ENCODE measurements at regions not wholly inside any gene's neighbourhood (a gene's known extent, or its start where the extent isn't known, plus 50 kb on each side); places are given as distances from the start of the nearest gene placed in this dataset.

DNA sequence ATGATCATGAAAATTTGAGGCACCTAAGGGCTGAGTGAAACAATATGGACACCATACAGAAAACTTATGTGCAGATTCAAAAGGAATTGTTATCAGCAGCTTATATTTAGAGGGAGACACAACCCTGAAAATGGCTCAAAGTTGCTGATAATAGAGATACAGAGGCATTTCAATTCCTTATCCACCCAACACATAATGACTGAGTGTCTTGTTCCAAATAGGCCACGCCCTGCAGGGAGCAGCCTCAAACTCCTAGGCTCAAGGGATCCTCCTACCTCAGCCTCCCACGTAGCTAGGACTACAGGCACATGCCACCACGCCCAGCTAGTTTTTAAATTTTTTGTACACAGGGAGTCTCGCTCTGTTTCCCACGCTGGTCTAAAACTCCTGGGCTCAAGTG lies 79.0 kb downstream of the LBH start:
- DNase-seq, result no peak

- DNase-seq, result no peak
Measured at GRCh38 chr2:30310955-30311354, 79.6 kb downstream of the LBH start.

DNA sequence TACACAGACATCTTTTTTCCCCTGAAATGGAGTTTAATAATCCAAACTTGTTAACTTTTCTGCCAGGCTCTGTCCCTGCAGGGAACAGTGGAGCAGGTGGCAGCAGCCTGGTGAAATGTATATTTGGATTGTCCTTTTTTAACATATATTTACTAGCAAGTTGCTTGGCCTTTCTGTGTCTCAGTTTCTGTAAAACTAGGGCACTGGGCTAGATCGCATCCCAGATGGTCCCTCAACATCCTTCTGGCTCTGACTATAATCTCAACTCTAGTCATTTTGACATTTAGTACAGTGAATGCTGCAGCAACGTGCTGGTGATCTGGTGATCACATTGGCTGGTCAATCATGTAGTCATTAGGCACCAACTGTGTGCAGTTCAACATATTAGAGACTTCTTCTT lies 80.4 kb downstream of the LBH start:
- DNase-seq, result no peak

DNA sequence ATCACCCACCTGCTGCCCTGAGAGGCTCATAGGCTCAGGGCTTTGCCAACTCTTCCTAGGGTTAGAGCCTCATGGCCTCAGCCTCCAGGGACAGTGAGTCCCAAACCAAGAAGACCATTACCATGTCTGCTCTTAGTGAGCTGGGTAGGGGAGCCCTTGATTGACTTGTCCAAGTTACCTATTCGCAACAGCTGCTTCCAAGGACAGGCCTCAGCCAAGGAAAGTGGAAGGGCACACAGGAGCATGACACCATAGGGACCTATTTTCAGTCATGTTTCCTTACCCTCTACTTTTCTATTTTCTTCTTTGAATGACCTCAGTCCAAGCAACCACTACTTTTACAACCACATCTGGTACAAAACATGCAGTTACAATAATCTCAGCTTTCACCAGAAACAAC lies 81.6 kb downstream of the LBH start:
- no peak for DNase-seq

DNA sequence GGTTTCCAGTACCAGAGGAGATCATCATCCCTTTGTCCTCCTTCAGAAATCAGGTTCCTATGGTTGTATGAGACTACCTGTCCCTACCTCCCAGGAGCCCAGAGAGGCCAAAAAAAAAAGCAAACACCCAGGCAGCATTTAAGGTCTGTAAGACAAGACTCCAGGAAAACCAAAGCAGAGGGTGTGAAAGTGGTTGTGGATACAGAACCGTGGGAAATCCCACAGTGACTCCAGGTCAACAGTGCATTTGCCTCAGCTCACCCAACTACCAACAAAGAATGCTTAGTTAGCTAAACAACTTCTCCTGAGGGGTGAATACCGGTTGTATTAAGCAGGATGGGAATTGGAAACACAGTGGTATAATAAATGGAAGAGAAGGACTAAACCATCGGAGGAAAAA lies 83.6 kb downstream of the LBH start:
- no peak for DNase-seq

GRCh38 chr2:30315391-30316063 lies 84.2 kb downstream of the LBH start:
- DNase-seq, result no peak

DNA sequence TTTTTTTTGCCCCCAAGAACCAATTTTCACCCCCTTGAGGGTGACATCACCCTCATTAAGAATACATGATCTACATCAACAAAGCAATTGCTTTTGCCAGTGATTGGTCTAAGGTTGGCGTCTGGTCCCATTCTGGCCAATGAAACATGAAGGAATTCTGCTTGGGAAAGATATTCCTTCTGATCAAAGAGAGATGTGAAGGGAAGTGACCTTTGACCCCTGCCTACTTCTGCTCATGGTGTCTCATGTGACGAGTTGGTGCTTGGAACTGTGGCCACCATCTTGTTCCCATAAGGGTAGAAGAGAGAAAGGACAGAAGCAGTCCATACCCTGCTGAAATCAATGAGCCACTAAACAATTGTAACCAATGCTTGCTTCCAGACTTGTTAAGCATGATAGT lies 85.1 kb downstream of the LBH start:
- no peak for DNase-seq

- no peak for DNase-seq
Measured at GRCh38 chr2:30318987-30319782, 87.9 kb downstream of the LBH start.

DNA sequence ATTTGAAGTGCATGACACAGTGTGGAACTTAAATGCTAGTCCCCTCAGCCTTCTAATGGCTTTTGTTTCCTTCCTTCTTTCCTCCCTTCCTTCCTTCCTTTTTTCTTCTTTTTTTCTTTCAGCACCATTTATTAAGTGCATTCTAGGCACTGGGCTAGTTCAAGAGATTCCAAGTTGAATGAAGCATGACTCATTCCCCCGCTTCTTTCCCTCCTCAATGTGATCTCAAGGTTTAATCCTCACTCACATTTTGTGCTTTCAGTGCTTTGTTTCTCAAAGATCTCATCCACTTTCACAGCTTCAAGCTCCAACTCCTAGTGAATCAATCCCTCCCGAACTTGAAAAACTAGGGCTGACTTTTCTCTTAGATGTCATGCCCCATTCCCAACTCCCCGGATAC lies 90.1 kb downstream of the LBH start:
- DNase-seq, result no peak

- DNase-seq, result no peak
Measured at GRCh38 chr2:30323499-30323898, 92.2 kb downstream of the LBH start.

- DNase-seq, result no peak
Measured at GRCh38 chr2:30324245-30324908, 93.0 kb downstream of the LBH start.

DNA sequence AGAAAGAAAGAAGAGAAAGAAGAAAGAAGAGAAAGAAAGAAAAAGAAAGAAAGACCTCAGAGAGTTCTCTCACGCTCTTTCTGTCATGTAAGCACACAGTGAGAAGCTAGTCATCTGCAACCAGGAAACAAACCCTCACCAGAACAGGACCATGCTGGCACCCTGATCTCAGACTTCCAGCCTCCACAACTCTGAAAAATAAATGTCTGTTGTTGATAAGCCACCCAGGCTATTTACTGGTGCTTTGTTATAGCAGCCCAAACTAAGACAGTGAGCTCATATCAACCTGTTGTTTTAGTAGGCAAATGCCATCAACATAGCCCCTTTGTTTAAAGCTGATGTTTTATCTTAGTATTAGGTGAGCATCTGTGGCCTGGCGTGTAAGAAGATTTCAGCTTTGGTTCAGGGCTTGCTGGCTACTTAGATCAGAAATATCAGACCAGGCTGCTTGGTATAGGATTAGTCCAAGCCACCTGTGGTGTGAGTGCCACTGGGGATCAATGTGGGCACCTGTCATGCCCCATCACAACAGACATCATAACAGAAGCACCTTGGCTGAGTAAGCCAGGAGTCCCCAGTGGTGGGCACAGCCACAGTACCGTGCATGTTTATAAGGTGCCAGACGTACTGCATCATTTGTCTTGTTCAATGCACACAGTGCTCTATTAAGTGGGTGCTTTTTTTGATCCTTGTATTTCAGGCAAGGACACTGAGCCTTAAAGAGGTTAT lies 94.4 kb downstream of the LBH start:
- no peak for DNase-seq

GRCh38 chr2:30326497-30326896 lies 95.2 kb downstream of the LBH start:
- DNase-seq, result no peak

DNA sequence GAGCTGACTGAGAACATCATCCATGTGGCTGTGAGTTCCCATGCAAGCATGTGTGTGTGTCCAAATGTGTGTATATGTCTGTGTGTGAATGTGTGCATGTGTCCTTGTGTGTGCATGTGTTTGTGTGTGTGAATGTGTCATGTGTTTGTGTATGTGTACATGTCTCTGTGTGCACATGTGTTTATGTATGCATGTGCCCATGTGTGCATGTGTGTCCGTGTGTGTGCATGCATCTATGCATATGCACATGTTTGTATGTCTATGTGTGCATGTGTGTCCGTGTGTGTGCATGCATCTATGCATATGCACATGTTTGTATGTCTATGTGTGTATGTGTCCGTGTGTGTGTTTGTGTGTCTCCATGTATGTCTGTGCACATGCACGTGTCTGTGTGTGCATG lies 99.7 kb downstream of the LBH start:
- no peak for DNase-seq

DNA sequence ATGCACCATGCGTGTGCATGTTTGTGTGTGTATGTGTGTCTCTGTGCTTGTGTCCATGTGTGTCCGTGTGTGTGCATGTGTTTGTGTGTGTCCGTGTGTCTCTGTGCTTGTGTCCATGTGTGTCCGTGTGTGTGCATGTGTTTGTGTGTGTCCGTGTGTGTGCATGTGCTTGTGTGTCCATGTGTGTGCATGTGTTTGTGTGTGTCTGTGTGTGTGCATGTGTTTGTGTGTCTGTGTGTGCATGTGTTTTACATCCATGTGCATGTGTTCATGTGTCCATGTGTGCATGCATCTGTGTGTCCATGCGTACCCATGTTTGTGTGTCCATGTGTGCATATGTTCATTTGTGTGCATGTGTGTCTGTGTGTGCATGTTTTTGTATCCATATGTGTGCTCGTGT lies 100.5 kb downstream of the LBH start:
- no peak for DNase-seq

- no peak for DNase-seq
Measured at GRCh38 chr2:30332791-30333453, 101.6 kb downstream of the LBH start.

- DNase-seq, result no peak
Measured at GRCh38 chr2:30334762-30335363, 103.5 kb downstream of the LBH start.

DNA sequence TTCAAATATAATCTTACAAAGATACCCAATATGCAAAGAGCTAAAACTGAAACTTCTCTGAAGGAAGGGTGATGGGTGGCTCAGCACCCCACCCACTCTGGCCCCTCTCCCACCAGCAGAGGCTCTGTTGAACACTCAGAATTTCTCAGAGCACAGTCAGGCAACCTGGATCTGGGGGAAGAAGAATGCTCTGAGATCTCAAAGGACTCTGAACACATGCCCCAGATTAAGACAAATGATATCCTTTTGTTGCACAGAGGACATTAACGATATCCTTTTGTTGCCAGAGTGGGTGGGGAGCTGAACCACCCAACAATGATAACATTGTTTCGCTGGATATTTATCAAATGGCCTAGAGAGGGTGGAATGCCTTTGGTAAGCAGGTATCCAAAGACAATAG lies 104.8 kb downstream of the LBH start:
- DNase-seq, result no peak

DNA sequence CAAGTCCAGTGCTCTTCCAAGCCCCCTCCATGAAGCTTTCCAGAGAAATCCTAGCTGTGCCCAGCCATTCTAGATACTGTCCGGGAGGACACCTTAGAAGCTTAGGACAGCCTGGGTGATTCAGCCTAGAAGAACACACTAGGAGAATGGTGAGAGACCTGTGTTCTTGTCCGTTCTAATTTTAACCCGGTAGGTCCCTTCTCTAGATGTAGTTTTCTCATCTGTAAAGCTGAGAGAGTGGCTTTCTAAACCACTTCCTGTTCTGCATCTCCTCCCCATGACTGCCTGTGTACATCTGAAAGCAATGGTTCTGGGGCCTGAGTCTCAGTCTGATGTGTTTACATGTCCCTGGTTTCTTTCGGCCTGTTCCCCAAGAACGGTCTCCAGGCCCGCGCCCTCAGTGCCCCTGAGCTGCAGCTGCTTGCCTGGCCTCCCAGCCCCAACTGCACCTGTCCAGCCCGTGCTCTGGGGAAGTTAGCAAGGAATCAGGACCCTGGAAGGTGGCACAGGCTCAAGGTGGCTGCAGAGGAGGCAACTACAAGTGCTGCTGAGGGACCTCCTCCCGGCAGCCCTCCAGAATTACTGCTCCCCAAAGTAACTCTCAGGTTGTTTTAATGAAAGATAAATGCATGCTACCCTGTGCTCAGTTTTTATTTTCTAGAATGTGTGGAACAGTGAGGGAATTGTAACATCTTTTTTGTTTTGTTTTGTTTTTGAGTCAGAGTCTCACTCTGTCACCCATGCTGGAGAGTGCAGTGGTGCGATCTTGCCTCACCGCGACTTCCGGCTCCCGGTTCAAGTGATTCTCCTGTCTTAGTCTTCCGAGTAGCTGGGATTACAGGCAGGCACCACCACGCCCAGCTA lies 105.9 kb downstream of the LBH start:
- DNase-seq, result no peak

DNA sequence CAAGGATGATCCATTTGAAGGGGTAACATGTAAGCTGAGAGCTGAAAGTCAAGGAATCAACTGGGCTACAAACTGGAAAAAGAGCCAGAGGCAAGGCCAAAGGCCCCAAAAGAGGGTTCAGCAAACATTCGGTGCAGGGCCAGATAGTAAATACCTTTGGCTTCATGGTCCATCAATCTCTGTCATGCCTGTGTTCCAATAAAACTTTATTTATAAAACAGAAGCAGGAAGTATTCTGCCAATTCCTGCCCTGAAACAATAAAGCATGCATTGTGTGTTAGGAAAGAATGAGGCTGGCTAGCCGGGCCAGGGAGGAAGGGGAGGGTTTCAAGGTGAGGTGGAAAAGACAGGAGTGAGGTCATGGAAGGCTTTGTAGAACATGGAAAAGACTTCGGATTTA lies 107.1 kb downstream of the LBH start:
- DNase-seq, result no peak

DNA sequence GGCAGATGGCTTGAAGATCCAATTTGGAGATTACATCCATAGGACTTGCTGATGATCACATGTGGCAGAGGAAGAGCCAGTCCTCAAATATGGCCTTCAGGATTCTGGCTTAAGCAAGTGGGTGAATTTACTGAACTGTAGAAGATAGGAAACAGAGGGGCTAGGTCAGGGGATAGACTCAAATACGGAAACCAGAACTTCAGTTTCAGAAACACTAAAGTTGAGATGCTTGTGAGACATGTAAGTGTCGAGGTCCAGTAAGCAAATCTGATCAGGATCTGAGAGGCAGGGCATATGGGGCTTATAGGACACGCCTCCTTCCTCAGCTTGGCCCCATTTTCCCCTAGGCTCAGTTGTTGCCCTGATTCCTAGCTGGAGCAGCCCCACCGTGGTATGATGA lies 107.7 kb downstream of the LBH start:
- no peak for DNase-seq

All from NCI-H2029 (cell line).